Central memory CD8-positive, alpha-beta T cell (primary cell): ENCODE measurements at regions not wholly inside any gene's neighbourhood (a gene's known extent, or its start where the extent isn't known, plus 50 kb on each side); places are given as distances from the start of the nearest gene placed in this dataset.
"Not testable (repeated sequence)": the region's sequence is repeated elsewhere in the genome, so short reads cannot be mapped to it uniquely, and the experiment has no call there.

Experiments used
- ATAC-seq: fragments of 150-1000 bp; cut with Tn5 transposase; replicated peaks from 2 replicates; pipeline ENCODE4 v1.10.0; 2022; ENCODE audit warnings: mild to moderate bottlenecking, moderate FRiP score, moderate number of reproducible peaks; ENCODE audit not compliant: poor library complexity, severe bottlenecking; ENCODE audit errors: extremely low read depth
- DNase-seq, 2 donors: peaks; one replicate each; pipeline ENCODE4 v3.0.0; 2021; ENCODE audit warnings: low spot score in 2 of 2
- H3K27ac Mint-ChIP-seq: one replicate; pipeline ENCODE4 v1.8.0; 2022; ENCODE audit warnings: low read depth, mild to moderate bottlenecking, moderate library complexity, mixed read lengths
- H3K27me3 Mint-ChIP-seq: one replicate; pipeline ENCODE4 v1.8.0; 2022; ENCODE audit warnings: mixed read lengths
- H3K36me3 Mint-ChIP-seq: one replicate; pipeline ENCODE4 v1.8.0; 2022; ENCODE audit warnings: mild to moderate bottlenecking, moderate library complexity, mixed read lengths; ENCODE audit not compliant: insufficient read depth
- H3K4me1 Mint-ChIP-seq: one replicate; pipeline ENCODE4 v1.8.0; 2022; ENCODE audit warnings: mixed read lengths
- H3K4me3 Mint-ChIP-seq: one replicate; pipeline ENCODE4 v1.8.0; 2022; ENCODE audit warnings: mild to moderate bottlenecking, moderate library complexity, mixed read lengths
- H3K9me3 Mint-ChIP-seq: one replicate; pipeline ENCODE4 v1.8.0; 2022; ENCODE audit warnings: mixed read lengths

DNA sequence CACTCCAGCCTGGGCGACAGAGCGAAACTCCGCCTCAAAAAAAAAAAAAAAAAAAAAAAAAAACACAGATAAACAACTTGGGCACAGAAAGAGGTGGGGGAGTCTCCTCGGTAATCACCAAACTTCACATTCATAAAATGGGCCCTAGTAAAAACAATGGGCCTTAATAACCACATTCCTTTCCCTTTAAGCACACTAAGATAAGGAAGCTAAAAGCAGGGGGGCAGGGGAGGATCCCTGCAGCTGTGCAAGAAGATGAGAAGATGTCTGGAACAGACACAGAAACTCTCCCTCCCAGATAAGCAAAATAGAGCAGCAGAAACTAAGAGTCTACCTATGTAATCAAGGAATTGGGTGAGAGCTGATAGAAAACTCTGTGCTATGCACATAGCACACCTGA is 111.2 kb upstream of the FAM174A start:
- no peak for DNase-seq
- Mint-ChIP-seq H3K9me3 (peaks cover 9% of the 10 kb centered on the region), H3K36me3 (no peaks in the 10 kb centered on the region), H3K4me3 (no peak overlapping the region), H3K4me1 (no peaks in the 10 kb centered on the region), H3K27ac (no peak overlapping the region), H3K27me3 (no peaks in the 10 kb centered on the region)
- no peak for ATAC-seq

DNA sequence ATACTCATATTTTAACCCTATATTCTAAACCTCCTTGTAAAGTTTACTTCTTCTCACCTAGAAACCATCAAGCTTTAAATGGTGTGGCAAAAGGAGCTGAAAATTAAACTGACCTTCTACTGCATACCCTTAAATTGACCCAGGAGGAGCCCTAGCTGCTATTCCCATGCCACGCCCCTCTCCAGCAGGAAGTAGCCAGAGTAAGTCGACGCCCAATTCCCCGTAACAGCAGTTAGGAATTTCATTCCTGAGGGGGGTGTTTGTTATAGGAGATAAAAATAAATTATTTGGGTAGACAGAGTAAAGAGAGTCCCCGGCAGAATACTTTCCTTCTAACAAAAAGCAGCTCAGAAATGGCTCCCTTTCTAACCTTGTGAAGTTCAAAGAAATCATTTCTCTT is 111.8 kb upstream of the FAM174A start:
- ATAC-seq (no peak), DNase-seq (no peak)
- H3K36me3 Mint-ChIP-seq, result no peaks in the 10 kb centered on the region
- no peaks in the 10 kb centered on the region for H3K27me3 Mint-ChIP-seq
- H3K27ac Mint-ChIP-seq, result no peak overlapping the region
- H3K4me3 Mint-ChIP-seq, result no peak overlapping the region
- H3K4me1 Mint-ChIP-seq, result no peaks in the 10 kb centered on the region
- peaks cover 9% of the 10 kb centered on the region for H3K9me3 Mint-ChIP-seq

- no peaks in the 10 kb centered on the region for H3K36me3 Mint-ChIP-seq
- ATAC-seq (no peak), DNase-seq (no peak)
- no peak overlapping the region for H3K27ac Mint-ChIP-seq
- no peaks in the 10 kb centered on the region for H3K27me3 Mint-ChIP-seq
- peaks cover 9% of the 10 kb centered on the region for H3K9me3 Mint-ChIP-seq
- no peak overlapping the region for H3K4me3 Mint-ChIP-seq
- H3K4me1 Mint-ChIP-seq, result no peaks in the 10 kb centered on the region
Measured at GRCh38 chr5:100421360-100421759, 113.8 kb upstream of the FAM174A start.

DNA sequence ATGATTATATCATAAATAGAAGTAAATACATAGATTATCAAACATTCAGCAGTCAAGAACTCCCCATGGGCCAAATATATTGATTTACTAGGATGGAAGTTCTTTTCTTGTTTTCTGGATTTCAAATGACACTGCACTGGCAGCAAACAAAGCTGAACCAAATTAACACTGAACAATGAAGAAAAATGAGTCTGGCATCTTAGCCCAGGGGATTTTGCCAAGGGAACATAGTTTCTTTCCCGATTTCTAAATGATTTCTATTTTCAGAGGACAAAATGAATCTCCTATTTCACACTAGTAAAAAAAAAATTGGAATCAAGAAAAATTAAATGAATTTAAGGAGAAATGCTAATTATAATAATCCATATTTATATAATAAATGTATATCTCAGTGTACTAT is 116.9 kb upstream of the FAM174A start:
- Mint-ChIP-seq H3K27ac (no peak overlapping the region), H3K4me3 (no peak overlapping the region), H3K27me3 (no peaks in the 10 kb centered on the region), H3K9me3 (no peaks in the 10 kb centered on the region), H3K36me3 (no peaks in the 10 kb centered on the region), H3K4me1 (no peaks in the 10 kb centered on the region)
- DNase-seq (no peak), ATAC-seq (no peak)

DNA sequence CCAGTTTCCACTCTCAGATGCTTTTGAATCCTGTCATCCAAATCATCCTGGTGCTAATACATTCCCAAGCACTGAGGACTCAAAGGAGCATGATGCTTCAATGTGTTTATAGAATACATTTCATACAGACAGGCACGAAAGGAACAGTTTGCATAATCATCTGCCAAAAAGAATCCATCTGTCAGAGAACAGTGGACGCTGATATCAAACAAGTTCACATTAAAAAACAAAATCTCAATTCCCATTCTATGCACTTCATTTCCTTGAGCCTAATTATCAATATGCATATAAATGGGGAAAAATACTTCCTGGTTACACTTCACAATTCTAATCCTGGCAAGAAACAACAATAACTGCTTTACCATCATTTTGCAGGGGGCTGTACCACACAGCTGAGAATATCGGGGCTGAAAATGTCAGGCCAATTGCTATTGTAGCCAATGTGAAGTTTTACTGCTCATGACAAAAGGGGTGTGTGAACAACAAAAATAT is 125.5 kb upstream of the FAM174A start:
- H3K27ac Mint-ChIP-seq, result no peak overlapping the region
- H3K27me3 Mint-ChIP-seq, result no peaks in the 10 kb centered on the region
- H3K36me3 Mint-ChIP-seq, result no peaks in the 10 kb centered on the region
- H3K4me3 Mint-ChIP-seq, result no peak overlapping the region
- no peaks in the 10 kb centered on the region for H3K4me1 Mint-ChIP-seq
- H3K9me3 Mint-ChIP-seq, result no peaks in the 10 kb centered on the region
- DNase-seq (no peak), ATAC-seq (no peak)

DNA sequence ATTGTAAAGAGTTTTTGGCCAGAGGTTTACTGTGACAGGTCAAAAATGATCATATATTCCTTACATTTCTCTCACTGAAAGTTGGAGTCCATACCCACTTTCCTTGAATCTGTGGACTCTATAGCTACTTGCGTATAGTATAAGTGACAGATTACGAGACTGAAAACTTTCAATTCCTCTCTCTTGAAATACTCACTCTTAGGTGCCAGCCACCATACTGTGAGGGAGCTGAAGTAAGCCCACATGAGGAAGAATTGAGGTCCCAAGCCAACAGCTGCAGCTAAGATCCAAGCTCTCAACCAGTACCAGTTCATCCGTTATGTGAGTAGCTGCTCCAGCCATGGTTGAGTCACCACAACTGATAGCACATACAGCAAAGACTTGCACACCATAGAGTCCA is 128.1 kb upstream of the FAM174A start:
- Mint-ChIP-seq H3K27me3 (no peaks in the 10 kb centered on the region), H3K36me3 (no peaks in the 10 kb centered on the region), H3K9me3 (no peaks in the 10 kb centered on the region), H3K27ac (no peak overlapping the region), H3K4me1 (no peaks in the 10 kb centered on the region), H3K4me3 (no peak overlapping the region)
- ATAC-seq (no peak), DNase-seq (no peak)

- H3K4me3 Mint-ChIP-seq, result no peak overlapping the region
- no peaks in the 10 kb centered on the region for H3K27me3 Mint-ChIP-seq
- no peak for ATAC-seq
- H3K27ac Mint-ChIP-seq, result no peak overlapping the region
- H3K36me3 Mint-ChIP-seq, result no peaks in the 10 kb centered on the region
- H3K9me3 Mint-ChIP-seq, result no peaks in the 10 kb centered on the region
- H3K4me1 Mint-ChIP-seq, result no peaks in the 10 kb centered on the region
- no peak for DNase-seq
Measured at GRCh38 chr5:100406640-100407039, 128.5 kb upstream of the FAM174A start.

- Mint-ChIP-seq H3K27me3 (peaks cover 8% of the 10 kb centered on the region), H3K4me3 (no peak overlapping the region), H3K9me3 (no peaks in the 10 kb centered on the region), H3K4me1 (no peaks in the 10 kb centered on the region), H3K36me3 (no peaks in the 10 kb centered on the region), H3K27ac (no peak overlapping the region)
- ATAC-seq, result no peak
- DNase-seq, result no peak
Measured at GRCh38 chr5:100402071-100402470, 133.1 kb upstream of the FAM174A start.

DNA sequence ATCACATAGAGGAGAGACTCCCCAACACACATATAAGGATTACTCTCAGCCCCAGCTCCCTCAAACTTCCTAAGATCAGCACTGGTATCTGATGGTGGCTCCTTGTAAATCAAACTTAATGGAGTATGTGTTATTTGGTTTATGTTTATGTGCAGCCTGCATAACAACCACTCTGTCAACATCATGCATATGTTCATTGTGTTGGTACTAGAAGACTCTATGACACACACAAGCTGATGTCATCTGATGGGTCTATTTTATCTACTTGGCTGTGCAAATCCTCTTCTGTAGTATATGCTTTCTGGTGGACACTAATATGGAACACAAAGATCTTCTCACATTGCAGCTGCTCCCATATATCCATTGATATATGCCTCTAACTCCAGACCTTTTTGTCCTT is 134.0 kb upstream of the FAM174A start:
- ATAC-seq (no peak), DNase-seq (no peak)
- Mint-ChIP-seq H3K9me3 (no peaks in the 10 kb centered on the region), H3K4me1 (no peaks in the 10 kb centered on the region), H3K27me3 (peaks cover 8% of the 10 kb centered on the region), H3K36me3 (no peaks in the 10 kb centered on the region), H3K4me3 (no peak overlapping the region), H3K27ac (no peak overlapping the region)

GRCh38 chr5:100398815-100399214 is 136.4 kb upstream of the FAM174A start:
- DNase-seq, H3K27ac Mint-ChIP-seq, H3K36me3 Mint-ChIP-seq, H3K4me1 Mint-ChIP-seq, H3K9me3 Mint-ChIP-seq, H3K4me3 Mint-ChIP-seq, ATAC-seq, H3K27me3 Mint-ChIP-seq: not testable (repeated sequence)

GRCh38 chr5:100379254-100379858 is 155.8 kb upstream of the FAM174A start:
- not testable (repeated sequence) for H3K9me3 Mint-ChIP-seq

GRCh38 chr5:100364757-100365478 is 170.3 kb upstream of the FAM174A start:
- not testable (repeated sequence) for DNase-seq, ATAC-seq, H3K36me3 Mint-ChIP-seq, H3K27ac Mint-ChIP-seq, H3K9me3 Mint-ChIP-seq, H3K27me3 Mint-ChIP-seq, H3K4me1 Mint-ChIP-seq, H3K4me3 Mint-ChIP-seq

More at GRCh38 chr5:100379254-100379858, 155.8 kb upstream of the FAM174A start:
- not testable (repeated sequence) for DNase-seq, H3K36me3 Mint-ChIP-seq, H3K27ac Mint-ChIP-seq, ATAC-seq, H3K4me1 Mint-ChIP-seq, H3K27me3 Mint-ChIP-seq, H3K4me3 Mint-ChIP-seq

DNA sequence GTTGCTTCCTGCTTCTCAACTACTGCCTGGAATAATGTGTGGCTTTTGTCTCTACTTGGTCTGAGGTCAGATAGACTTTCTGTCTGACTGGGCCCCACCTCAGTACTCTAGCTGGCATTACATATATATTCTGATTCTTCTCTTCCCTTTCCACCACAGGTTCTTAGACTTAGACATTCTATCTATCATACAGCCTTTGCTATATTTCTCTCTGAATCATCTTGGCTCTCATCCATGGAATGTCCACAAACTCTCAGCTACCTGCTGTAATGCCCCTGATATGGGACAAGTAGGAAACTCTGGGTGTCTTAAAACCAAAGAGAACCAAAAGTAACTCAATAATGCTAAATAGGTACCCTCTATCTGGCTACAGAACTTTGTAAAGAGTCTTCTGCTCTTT is 170.8 kb upstream of the FAM174A start:
- ATAC-seq, H3K36me3 Mint-ChIP-seq, H3K27ac Mint-ChIP-seq, H3K4me3 Mint-ChIP-seq, H3K9me3 Mint-ChIP-seq, H3K4me1 Mint-ChIP-seq, H3K27me3 Mint-ChIP-seq, DNase-seq: not testable (repeated sequence)
